Mesendoderm (in vitro differentiated cells): ENCODE measurements at regions not wholly inside any gene's neighbourhood (a gene's known extent, or its start where the extent isn't known, plus 50 kb on each side); places are given as distances from the start of the nearest gene placed in this dataset.

Source experiments
- DNase-seq: peaks from one replicate; pipeline ENCODE4 v3.0.0; 2013
- H2AK5ac ChIP-seq: 2 replicates; pipeline ENCODE4 v1.6.1; 2013; ENCODE audit warnings: low read length, inconsistent platforms
- H2BK120ac ChIP-seq: 2 replicates; pipeline ENCODE4 v1.6.1; 2013; ENCODE audit warnings: low read depth, mild to moderate bottlenecking, low read length, moderate library complexity, mixed read lengths
- H2BK15ac ChIP-seq: replicated peaks from 2 replicates; pipeline ENCODE4 v1.6.1; 2013; ENCODE audit warnings: low read depth, mild to moderate bottlenecking, moderate library complexity
- H2BK5ac ChIP-seq: 2 replicates; pipeline ENCODE4 v1.6.1; 2013; ENCODE audit warnings: low read length, inconsistent platforms
- H3K18ac ChIP-seq: 2 replicates; pipeline ENCODE4 v1.6.1; 2013; ENCODE audit warnings: mild to moderate bottlenecking, low read length, mixed read lengths
- H3K23ac ChIP-seq: one replicate; pipeline ENCODE4 v1.6.1; 2013; ENCODE audit warnings: low read length
- H3K27ac ChIP-seq: 2 replicates; pipeline ENCODE4 v1.5.1; 2013; ENCODE audit warnings: low read depth, mild to moderate bottlenecking, inconsistent platforms, low read length, moderate library complexity
- H3K27me3 ChIP-seq: 2 replicates; pipeline ENCODE4 v1.6.1; 2013; ENCODE audit warnings: low read length, control low read depth, mild to moderate bottlenecking, inconsistent platforms; ENCODE audit not compliant: insufficient read depth, poor library complexity
- H3K36me3 ChIP-seq: 2 replicates; pipeline ENCODE4 v1.6.1; 2013; ENCODE audit warnings: low read length, inconsistent platforms; ENCODE audit not compliant: control insufficient read depth, insufficient read depth
- H3K4ac ChIP-seq: one replicate; pipeline ENCODE4 v1.6.1; 2013; ENCODE audit warnings: low read depth, mild to moderate bottlenecking, low read length, moderate library complexity
- H3K4me1 ChIP-seq: 2 replicates; pipeline ENCODE4 v1.6.1; 2013; ENCODE audit warnings: low read depth, low read length, inconsistent platforms; ENCODE audit not compliant: control insufficient read depth
- H3K4me2 ChIP-seq: 2 replicates; pipeline ENCODE4 v1.6.1; 2013; ENCODE audit warnings: low read length
- H3K4me3 ChIP-seq: 2 replicates; pipeline ENCODE4 v1.5.1; 2013; ENCODE audit warnings: mild to moderate bottlenecking, low read length
- H3K56ac ChIP-seq: one replicate; pipeline ENCODE4 v1.6.1; 2013; ENCODE audit warnings: low read length
- H3K79me1 ChIP-seq: 2 replicates; pipeline ENCODE4 v1.6.1; 2013; ENCODE audit warnings: low read length, inconsistent platforms
- H3K79me2 ChIP-seq: 2 replicates; pipeline ENCODE4 v1.6.1; 2013; ENCODE audit warnings: mild to moderate bottlenecking, low read length; ENCODE audit not compliant: control insufficient read depth, insufficient read depth
- H3K9ac ChIP-seq: 2 replicates; pipeline ENCODE4 v1.6.1; 2013; ENCODE audit warnings: low read length, inconsistent platforms
- H4K5ac ChIP-seq: one replicate; pipeline ENCODE4 v1.6.1; 2013; ENCODE audit warnings: low read length
- H4K8ac ChIP-seq: one replicate; pipeline ENCODE4 v1.6.1; 2013; ENCODE audit warnings: low read depth, mild to moderate bottlenecking, control low read depth, low read length, moderate library complexity
- WGBS: extraction: QIAGEN DNeasy Blood & Tissue Kit; methylation state at CpG from one replicate; pipeline ENCODE4 v1.1.7; 2013; ENCODE audit warnings: low lambda C conversion rate, missing lambda C conversion rate; ENCODE audit not compliant: insufficient coverage; ENCODE audit errors: extremely low coverage; 5-methylcytosine and 5-hydroxymethylcytosine counted together

DNA sequence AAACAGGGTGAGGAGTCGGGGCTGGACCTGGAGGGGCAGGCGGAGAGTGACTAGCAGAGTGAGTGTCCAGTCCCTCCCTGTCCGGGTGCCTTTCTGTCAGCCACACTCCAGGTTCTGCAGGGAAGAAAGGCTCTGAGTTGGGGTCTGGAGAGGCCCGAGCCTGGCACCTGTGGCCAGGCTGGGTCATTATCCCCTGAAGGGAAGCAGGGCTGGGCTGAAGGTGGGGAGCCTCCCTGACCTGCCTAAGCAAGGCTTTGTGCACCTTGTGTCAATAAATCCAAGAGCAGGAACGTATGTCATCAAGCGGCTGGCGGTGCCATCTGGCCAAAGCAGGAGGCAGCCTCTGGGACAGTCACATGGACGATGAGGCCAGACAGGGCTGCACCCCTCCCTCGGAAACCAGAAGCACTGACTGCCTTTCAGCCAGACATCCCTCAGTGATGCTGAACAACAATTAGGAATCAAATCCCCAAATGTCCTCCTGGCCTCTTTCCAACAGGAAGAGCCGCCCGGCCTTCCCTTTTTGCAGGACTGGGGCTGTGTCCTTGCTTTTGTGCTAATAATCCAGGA is 73.9 kb upstream of the FGF3 start:
- Histone ChIP-seq H2BK5ac (no peak overlapping the region), H3K27ac (no peak overlapping the region), H3K18ac (no peak overlapping the region), H2BK15ac (no peak overlapping the region), H3K36me3 (no peaks in the 10 kb centered on the region), H3K4me3 (no peak overlapping the region), H3K4me2 (no peak overlapping the region), H3K9ac (peak overlapping the region; percentile 18), H4K5ac (no peak overlapping the region), H3K23ac (no peak overlapping the region), H3K27me3 (no peaks in the 10 kb centered on the region), H3K79me2 (no peaks in the 10 kb centered on the region), H2AK5ac (no peak overlapping the region), H2BK120ac (no peak overlapping the region), H4K8ac (no peak overlapping the region), H3K79me1 (no peaks in the 10 kb centered on the region), H3K4me1 (no peaks in the 10 kb centered on the region), H3K4ac (no peak overlapping the region), H3K56ac (peak overlapping the region; percentile 57)
- no CpG with 5 or more reads among the region's 11 CpGs for WGBS
- no peak for DNase-seq

DNA sequence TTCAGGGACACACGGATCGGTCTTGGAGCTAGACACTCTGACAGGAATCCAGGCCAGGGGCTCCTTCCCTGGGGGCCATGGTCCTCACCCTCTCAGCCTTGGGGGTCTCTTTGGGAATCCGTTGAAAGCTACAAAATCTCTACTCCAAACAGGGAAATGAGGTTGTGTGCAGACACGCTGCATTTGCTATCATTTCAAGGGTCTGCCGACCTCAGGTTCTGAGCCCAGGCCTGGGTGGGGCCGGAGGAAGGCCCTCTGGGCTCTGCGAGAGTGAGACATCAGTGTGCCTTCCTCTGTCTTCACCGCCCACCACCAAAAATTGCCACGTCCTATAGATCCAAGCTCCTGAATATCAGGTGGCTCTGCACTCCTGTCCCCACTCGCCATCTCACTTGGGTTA is 74.4 kb upstream of the FGF3 start:
- H2BK120ac ChIP-seq: no peak overlapping the region
- no peaks in the 10 kb centered on the region for H3K36me3 ChIP-seq
- H3K79me2 ChIP-seq: no peaks in the 10 kb centered on the region
- no peak overlapping the region for H2BK15ac ChIP-seq
- no peak overlapping the region for H3K27ac ChIP-seq
- no peak overlapping the region for H3K4ac ChIP-seq
- no peak overlapping the region for H3K4me3 ChIP-seq
- H3K23ac ChIP-seq: no peak overlapping the region
- H3K27me3 ChIP-seq: no peaks in the 10 kb centered on the region
- H3K56ac ChIP-seq: no peak overlapping the region
- H3K4me2 ChIP-seq: no peak overlapping the region
- no peaks in the 10 kb centered on the region for H3K4me1 ChIP-seq
- no peak overlapping the region for H3K18ac ChIP-seq
- no peak overlapping the region for H2AK5ac ChIP-seq
- H2BK5ac ChIP-seq: no peak overlapping the region
- no peaks in the 10 kb centered on the region for H3K79me1 ChIP-seq
- H4K8ac ChIP-seq: no peak overlapping the region
- DNase-seq: no peak
- no peak overlapping the region for H3K9ac ChIP-seq
- no peak overlapping the region for H4K5ac ChIP-seq
- WGBS: no CpG with 5 or more reads among the region's 10 CpGs

DNA sequence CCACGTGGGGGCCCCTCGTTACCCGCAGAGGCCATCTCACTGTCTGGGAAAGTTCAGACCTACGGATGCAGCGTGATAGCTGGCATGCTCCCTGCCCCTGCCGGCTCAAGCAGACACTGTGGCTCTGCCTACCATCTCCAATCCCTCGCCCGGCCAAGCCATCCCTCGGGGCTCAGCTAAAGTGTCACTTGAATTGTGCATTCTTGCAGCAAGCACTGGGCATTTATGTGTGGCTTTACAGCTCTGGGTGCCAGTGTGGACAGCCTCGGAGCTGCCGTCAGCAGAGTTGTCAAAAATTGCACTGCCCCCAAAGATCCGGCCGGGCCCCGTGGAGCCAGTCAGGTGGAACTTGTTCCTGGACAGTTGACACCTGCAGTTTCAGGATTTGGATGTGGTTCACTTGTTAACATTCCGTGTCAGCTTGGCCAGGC is 75.0 kb upstream of the FGF3 start:
- H3K18ac ChIP-seq: no peak overlapping the region
- no peak overlapping the region for H2BK120ac ChIP-seq
- H3K4me3 ChIP-seq: no peak overlapping the region
- H3K27ac ChIP-seq: no peak overlapping the region
- H3K56ac ChIP-seq: no peak overlapping the region
- H3K23ac ChIP-seq: no peak overlapping the region
- no CpG with 5 or more reads among the region's 15 CpGs for WGBS
- no peak for DNase-seq
- no peak overlapping the region for H2BK15ac ChIP-seq
- H3K4ac ChIP-seq: no peak overlapping the region
- no peaks in the 10 kb centered on the region for H3K27me3 ChIP-seq
- no peak overlapping the region for H3K4me2 ChIP-seq
- H4K5ac ChIP-seq: no peak overlapping the region
- H4K8ac ChIP-seq: no peak overlapping the region
- no peak overlapping the region for H2AK5ac ChIP-seq
- no peaks in the 10 kb centered on the region for H3K36me3 ChIP-seq
- no peaks in the 10 kb centered on the region for H3K79me2 ChIP-seq
- no peak overlapping the region for H2BK5ac ChIP-seq
- H3K79me1 ChIP-seq: no peaks in the 10 kb centered on the region
- no peaks in the 10 kb centered on the region for H3K4me1 ChIP-seq
- H3K9ac ChIP-seq: no peak overlapping the region

DNA sequence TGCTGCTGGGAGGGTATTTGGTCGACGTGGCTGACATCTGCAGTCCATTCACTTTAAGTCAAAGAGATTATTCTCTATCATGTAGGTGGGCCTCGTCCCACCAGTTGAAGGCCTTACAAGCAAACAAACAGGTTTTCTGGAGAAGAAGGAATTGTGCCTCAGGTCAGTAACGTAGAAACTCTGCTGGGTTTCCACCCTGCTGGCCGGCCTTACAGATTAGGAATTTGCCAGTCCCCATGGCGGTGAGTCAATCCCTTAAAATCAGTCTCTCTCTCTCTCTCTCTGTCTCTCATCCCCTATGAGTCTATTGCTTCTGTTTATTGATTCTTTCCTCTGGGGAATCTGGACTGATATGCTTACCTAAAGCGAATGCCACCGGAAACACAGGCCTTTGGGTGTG is 75.4 kb upstream of the FGF3 start:
- no peaks in the 10 kb centered on the region for H3K27me3 ChIP-seq
- H4K5ac ChIP-seq: no peak overlapping the region

DNA sequence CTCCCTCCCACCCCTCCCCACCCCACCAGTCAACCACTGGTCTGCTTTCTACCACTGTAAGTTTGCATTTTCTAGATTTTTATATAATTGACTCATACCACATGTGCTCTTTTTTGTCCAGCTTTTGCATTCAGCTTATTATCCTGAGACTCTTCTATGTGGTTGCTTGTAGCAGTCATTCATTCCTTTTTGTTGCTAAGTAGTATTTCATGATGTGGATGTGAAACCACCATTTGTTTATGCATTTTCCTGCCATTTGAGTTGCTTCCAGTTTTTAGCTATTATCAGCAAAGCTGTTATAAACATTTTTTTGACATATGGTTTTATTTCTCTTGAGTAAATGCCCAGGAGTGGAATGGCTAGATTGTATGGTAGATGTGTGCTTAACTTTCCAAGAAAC is 77.0 kb upstream of the FGF3 start:
- Histone ChIP-seq H3K4me3 (no peak overlapping the region), H4K8ac (no peak overlapping the region), H3K4me2 (no peak overlapping the region), H2BK15ac (no peak overlapping the region), H3K4me1 (no peaks in the 10 kb centered on the region), H3K79me2 (no peaks in the 10 kb centered on the region), H3K27ac (no peak overlapping the region), H3K79me1 (no peaks in the 10 kb centered on the region), H2BK120ac (no peak overlapping the region), H3K27me3 (no peaks in the 10 kb centered on the region), H2BK5ac (no peak overlapping the region), H3K56ac (no peak overlapping the region), H3K4ac (no peak overlapping the region), H3K36me3 (no peaks in the 10 kb centered on the region), H4K5ac (no peak overlapping the region), H3K9ac (no peak overlapping the region), H3K18ac (no peak overlapping the region), H2AK5ac (no peak overlapping the region), H3K23ac (no peak overlapping the region)
- DNase-seq: no peak

More for the DNA sequence above, 75.4 kb upstream of the FGF3 start:
- Histone ChIP-seq H3K23ac (no peak overlapping the region), H3K4me2 (no peak overlapping the region), H3K79me1 (no peaks in the 10 kb centered on the region), H3K18ac (no peak overlapping the region), H3K4me3 (no peak overlapping the region), H3K79me2 (no peaks in the 10 kb centered on the region), H3K4ac (no peak overlapping the region), H3K4me1 (no peaks in the 10 kb centered on the region), H3K27ac (no peak overlapping the region), H2BK5ac (no peak overlapping the region), H2BK15ac (no peak overlapping the region), H3K36me3 (no peaks in the 10 kb centered on the region), H3K56ac (no peak overlapping the region), H3K9ac (no peak overlapping the region), H4K8ac (no peak overlapping the region), H2BK120ac (no peak overlapping the region), H2AK5ac (no peak overlapping the region)
- DNase-seq: no peak
- WGBS: no CpG with 5 or more reads among the region's 8 CpGs

DNA sequence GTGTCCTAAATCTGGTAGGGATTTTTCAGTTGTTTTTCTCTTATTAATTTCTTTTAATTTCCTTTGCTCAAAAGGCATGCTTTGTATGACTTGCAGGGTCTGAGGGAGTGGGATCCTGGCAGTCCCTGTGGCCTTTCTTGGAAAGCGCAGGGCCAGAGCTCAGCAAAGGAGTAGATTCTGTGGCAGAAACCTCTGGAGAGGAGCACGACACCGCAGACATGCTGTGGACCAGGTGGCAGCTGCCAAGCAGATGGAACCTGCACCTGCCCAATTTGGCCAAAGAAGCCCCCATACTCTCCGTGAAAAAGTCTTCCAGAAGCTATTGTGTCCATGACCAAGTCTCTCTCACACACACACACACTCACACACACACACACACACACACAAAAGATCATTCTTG is 78.9 kb upstream of the FGF3 start:
- H3K4me1 ChIP-seq: no peaks in the 10 kb centered on the region
- H2BK15ac ChIP-seq: no peak overlapping the region
- no peaks in the 10 kb centered on the region for H3K27me3 ChIP-seq
- no peak for DNase-seq
- H3K9ac ChIP-seq: no peak overlapping the region
- H3K79me2 ChIP-seq: no peaks in the 10 kb centered on the region
- no CpG with 5 or more reads among the region's 4 CpGs for WGBS
- no peak overlapping the region for H3K4me3 ChIP-seq
- no peak overlapping the region for H4K8ac ChIP-seq
- no peak overlapping the region for H4K5ac ChIP-seq
- no peak overlapping the region for H3K23ac ChIP-seq
- H3K4ac ChIP-seq: no peak overlapping the region
- no peak overlapping the region for H2AK5ac ChIP-seq
- H3K4me2 ChIP-seq: no peak overlapping the region
- no peaks in the 10 kb centered on the region for H3K79me1 ChIP-seq
- H3K27ac ChIP-seq: no peak overlapping the region
- no peaks in the 10 kb centered on the region for H3K36me3 ChIP-seq
- H3K56ac ChIP-seq: no peak overlapping the region
- H2BK5ac ChIP-seq: no peak overlapping the region
- H2BK120ac ChIP-seq: no peak overlapping the region
- H3K18ac ChIP-seq: no peak overlapping the region
